DND-41 (cell line): ENCODE measurements at regions not wholly inside any gene's neighbourhood (a gene's known extent, or its start where the extent isn't known, plus 50 kb on each side); places are given as distances from the start of the nearest gene placed in this dataset.

Source experiments
- ATAC-seq: fragments of 200-7000 bp; cut with Tn5 transposase; 3 replicates; pipeline ENCODE4 v1.9.1; 2021; ENCODE audit warnings: low read depth; ENCODE audit not compliant: insufficient read depth
- DNase-seq: peaks from one replicate; pipeline ENCODE4 v3.0.0-alpha.2; 2020
- H2AFZ ChIP-seq: 2 replicates; pipeline ENCODE4 v1.6.0; 2012; ENCODE audit warnings: low read depth, low read length
- H3K27ac ChIP-seq: 2 replicates; pipeline ENCODE4 v1.5.1; 2012; ENCODE audit warnings: low read length, inconsistent platforms
- H3K27me3 ChIP-seq: fragments of 200-600 bp; sonication (generic); 2 replicates; pipeline ENCODE4 v1.6.0; 2012; ENCODE audit warnings: low read length, mild to moderate bottlenecking, inconsistent platforms; ENCODE audit not compliant: insufficient read depth, poor library complexity
- H3K36me3 ChIP-seq: 2 replicates; pipeline ENCODE4 v1.5.1; 2012; ENCODE audit warnings: low read length, inconsistent platforms; ENCODE audit not compliant: insufficient read depth
- H3K4me1 ChIP-seq: 2 replicates; pipeline ENCODE4 v1.5.1; 2012; ENCODE audit warnings: mild to moderate bottlenecking, low read length; ENCODE audit not compliant: insufficient read depth
- H3K4me2 ChIP-seq: 2 replicates; pipeline ENCODE4 v1.6.0; 2012; ENCODE audit warnings: mild to moderate bottlenecking, moderate library complexity, low read length, inconsistent platforms; ENCODE audit not compliant: insufficient read depth
- H3K4me3 ChIP-seq, 2 experiments: fragments of 200-600 bp in 1 of 2; shearing (Covaris generic) in 1 of 2; 2 replicates each; pipeline ENCODE4 v1.5.1; 2012 to 2016; ENCODE audit warnings: inconsistent platforms in 2 of 2, low read length in 2 of 2, mild to moderate bottlenecking in 2 of 2, low read depth in 1 of 2, moderate library complexity in 1 of 2
- H3K79me2 ChIP-seq: 2 replicates; pipeline ENCODE4 v1.6.0; 2012; ENCODE audit warnings: low read length, inconsistent platforms; ENCODE audit not compliant: insufficient read depth
- H3K9ac ChIP-seq: 2 replicates; pipeline ENCODE4 v1.6.0; 2012; ENCODE audit warnings: low read depth, mild to moderate bottlenecking, inconsistent platforms, low read length, moderate library complexity
- H3K9me3 ChIP-seq: 2 replicates; pipeline ENCODE4 v1.5.1; 2012; ENCODE audit warnings: low read length, moderate library complexity, mild to moderate bottlenecking, inconsistent platforms; ENCODE audit not compliant: insufficient read depth, severe bottlenecking
- H4K20me1 ChIP-seq: 2 replicates; pipeline ENCODE4 v1.6.0; 2012; ENCODE audit warnings: low read length; ENCODE audit not compliant: insufficient read depth
- CTCF ChIP-seq: IDR thresholded peaks from 2 replicates; pipeline ENCODE4 v1.5.1; 2012; ENCODE audit warnings: borderline replicate concordance, low read length, moderate library complexity, mild to moderate bottlenecking; ENCODE audit not compliant: poor library complexity, severe bottlenecking; ENCODE audit errors: extremely low read depth
- EZH2 ChIP-seq: IDR thresholded peaks from 3 replicates; pipeline ENCODE4 v1.6.1; 2012; ENCODE audit warnings: borderline replicate concordance, low read depth, mild to moderate bottlenecking, moderate library complexity, low read length, inconsistent platforms; ENCODE audit not compliant: severe bottlenecking

GRCh38 chr7:41053820-41054219 lies 649.1 kb downstream of the INHBA start:
- ATAC-seq (no peak), DNase-seq (no peak)
- Histone ChIP-seq H3K36me3 (no peaks in the 10 kb centered on the region), H3K4me1 (no peaks in the 10 kb centered on the region), H4K20me1 (no peaks in the 10 kb centered on the region), H3K4me3 (no peak overlapping the region), H3K9ac (no peak overlapping the region), H3K27ac (no peak overlapping the region), H3K79me2 (no peaks in the 10 kb centered on the region), H3K27me3 (no peaks in the 10 kb centered on the region), H3K4me2 (no peak overlapping the region), H2AFZ (no peak overlapping the region), H3K9me3 (no peaks in the 10 kb centered on the region)
- TF ChIP-seq CTCF (no peak), EZH2 (no peak)

- Histone ChIP-seq H3K4me2 (no peak overlapping the region), H3K9me3 (no peaks in the 10 kb centered on the region), H2AFZ (no peak overlapping the region), H3K9ac (no peak overlapping the region), H3K27ac (no peak overlapping the region), H3K27me3 (no peaks in the 10 kb centered on the region), H3K36me3 (no peaks in the 10 kb centered on the region), H3K4me1 (no peaks in the 10 kb centered on the region), H3K4me3 (no peak overlapping the region), H3K79me2 (no peaks in the 10 kb centered on the region), H4K20me1 (no peaks in the 10 kb centered on the region)
- TF ChIP-seq CTCF (no peak), EZH2 (no peak)
- DNase-seq (no peak), ATAC-seq (no peak)
Observed at GRCh38 chr7:41052736-41053135, 650.2 kb downstream of the INHBA start.

- no peak for TF ChIP-seq CTCF
- no peak for TF ChIP-seq EZH2
- Histone ChIP-seq H3K36me3 (no peaks in the 10 kb centered on the region), H3K79me2 (no peaks in the 10 kb centered on the region), H2AFZ (no peak overlapping the region), H3K4me3 (no peak overlapping the region), H3K27me3 (no peaks in the 10 kb centered on the region), H3K9ac (no peak overlapping the region), H3K4me2 (no peak overlapping the region), H3K9me3 (no peaks in the 10 kb centered on the region), H3K27ac (no peak overlapping the region), H3K4me1 (no peaks in the 10 kb centered on the region), H4K20me1 (no peaks in the 10 kb centered on the region)
- DNase-seq: no peak
- ATAC-seq: no peak
Observed at GRCh38 chr7:41052201-41052600, 650.7 kb downstream of the INHBA start.

- ATAC-seq (no peak), DNase-seq (no peak)
- H3K4me3 ChIP-seq: no peak overlapping the region
- no peaks in the 10 kb centered on the region for H3K9me3 ChIP-seq
- H3K36me3 ChIP-seq: no peaks in the 10 kb centered on the region
- no peaks in the 10 kb centered on the region for H3K27me3 ChIP-seq
- H3K27ac ChIP-seq: no peak overlapping the region
- no peak overlapping the region for H3K9ac ChIP-seq
- H3K79me2 ChIP-seq: no peaks in the 10 kb centered on the region
- H4K20me1 ChIP-seq: no peaks in the 10 kb centered on the region
- no peak overlapping the region for H2AFZ ChIP-seq
- H3K4me2 ChIP-seq: no peak overlapping the region
- TF ChIP-seq EZH2 (no peak), CTCF (no peak)
- H3K4me1 ChIP-seq: no peaks in the 10 kb centered on the region
Observed at GRCh38 chr7:41051535-41051934, 651.4 kb downstream of the INHBA start.
